ENCODE measurements at regions not wholly inside any gene's neighbourhood (a gene's known extent, or its start where the extent isn't known, plus 50 kb on each side); places are given as distances from the start of the nearest gene placed in this dataset.

DNA sequence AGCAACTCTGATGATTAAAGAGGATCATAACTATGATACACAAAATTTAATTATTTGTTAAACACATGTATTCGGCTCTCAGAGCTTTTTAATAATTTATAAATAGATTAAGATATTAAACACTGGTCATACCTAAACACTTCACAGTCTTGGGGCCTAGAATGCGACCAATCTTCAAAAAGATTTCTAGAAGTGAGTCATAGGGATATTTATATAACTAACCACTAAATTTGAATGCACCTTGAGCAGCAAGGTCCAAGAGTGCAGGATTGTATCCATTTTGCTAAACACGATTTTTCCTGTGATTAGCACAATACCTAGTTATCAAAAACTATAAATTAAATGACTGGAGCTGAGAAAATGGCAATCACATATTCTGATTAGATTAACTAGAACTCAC is 709.3 kb downstream of the EPHA7 start:
- TF ChIP-seq, protein P1, sequence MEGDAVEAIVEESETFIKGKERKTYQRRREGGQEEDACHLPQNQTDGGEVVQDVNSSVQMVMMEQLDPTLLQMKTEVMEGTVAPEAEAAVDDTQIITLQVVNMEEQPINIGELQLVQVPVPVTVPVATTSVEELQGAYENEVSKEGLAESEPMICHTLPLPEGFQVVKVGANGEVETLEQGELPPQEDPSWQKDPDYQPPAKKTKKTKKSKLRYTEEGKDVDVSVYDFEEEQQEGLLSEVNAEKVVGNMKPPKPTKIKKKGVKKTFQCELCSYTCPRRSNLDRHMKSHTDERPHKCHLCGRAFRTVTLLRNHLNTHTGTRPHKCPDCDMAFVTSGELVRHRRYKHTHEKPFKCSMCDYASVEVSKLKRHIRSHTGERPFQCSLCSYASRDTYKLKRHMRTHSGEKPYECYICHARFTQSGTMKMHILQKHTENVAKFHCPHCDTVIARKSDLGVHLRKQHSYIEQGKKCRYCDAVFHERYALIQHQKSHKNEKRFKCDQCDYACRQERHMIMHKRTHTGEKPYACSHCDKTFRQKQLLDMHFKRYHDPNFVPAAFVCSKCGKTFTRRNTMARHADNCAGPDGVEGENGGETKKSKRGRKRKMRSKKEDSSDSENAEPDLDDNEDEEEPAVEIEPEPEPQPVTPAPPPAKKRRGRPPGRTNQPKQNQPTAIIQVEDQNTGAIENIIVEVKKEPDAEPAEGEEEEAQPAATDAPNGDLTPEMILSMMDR (conservative IDR thresholded peaks at IDR 0.05): no peak
- no peak for TF ChIP-seq EZH2 (IDR thresholded peaks at IDR 0.05; ENCODE audit: low read depth)
